RKO (cell line): ENCODE measurements at regions not wholly inside any gene's neighbourhood (a gene's known extent, or its start where the extent isn't known, plus 50 kb on each side); places are given as distances from the start of the nearest gene placed in this dataset.
A peak's percentile ranks its signal among the peaks of the same experiment; 100 is the strongest.
"Not testable (repeated sequence)": the region's sequence is repeated elsewhere in the genome, so short reads cannot be mapped to it uniquely, and the experiment has no call there.

Experiments
- DNase-seq: peaks from one replicate; pipeline ENCODE4 v3.0.0-alpha.2; 2016; ENCODE audit warnings: low spot score

DNA sequence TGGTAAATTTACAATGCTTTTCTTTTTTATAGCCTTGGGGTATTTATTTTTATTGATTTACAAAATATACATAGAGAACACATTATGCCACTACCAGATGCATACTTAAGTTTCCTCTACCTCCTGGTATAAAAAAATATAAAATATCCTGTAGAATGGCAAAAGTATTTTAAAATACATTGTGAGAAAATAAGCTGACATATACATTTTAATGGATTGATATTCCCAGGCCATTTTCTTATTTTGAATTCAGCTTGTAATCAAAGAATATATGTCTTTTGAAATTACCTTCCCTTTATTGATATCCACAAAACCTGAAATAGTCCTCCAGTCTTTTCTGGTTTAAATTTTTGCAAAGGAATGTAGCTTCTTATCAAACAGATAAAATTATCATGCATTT is 923.9 kb downstream of the CDH18 start:
- no peak for DNase-seq

DNA sequence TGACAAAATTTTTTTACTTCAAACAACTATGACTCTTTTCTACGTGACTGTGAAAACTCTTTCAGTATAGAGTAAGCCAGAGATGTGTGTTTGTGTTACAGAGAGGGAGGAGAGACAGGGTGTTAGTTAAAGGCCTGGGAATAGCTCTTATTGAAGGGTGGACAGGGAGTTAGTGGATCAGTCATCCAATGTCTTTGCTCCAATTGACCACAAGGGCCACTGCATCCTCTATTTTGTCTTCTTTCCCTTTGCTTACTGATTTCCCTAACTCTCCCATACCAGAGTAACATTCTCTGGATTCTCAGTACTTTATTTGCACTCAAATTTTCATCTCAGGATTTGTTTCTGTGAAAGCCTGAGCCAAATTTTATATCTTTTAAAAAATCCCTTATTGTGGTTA is 920.3 kb downstream of the CDH18 start:
- no peak for DNase-seq

- DNase-seq: no peak
Observed at GRCh38 chr5:19098434-19098833, 889.6 kb downstream of the CDH18 start.

DNA sequence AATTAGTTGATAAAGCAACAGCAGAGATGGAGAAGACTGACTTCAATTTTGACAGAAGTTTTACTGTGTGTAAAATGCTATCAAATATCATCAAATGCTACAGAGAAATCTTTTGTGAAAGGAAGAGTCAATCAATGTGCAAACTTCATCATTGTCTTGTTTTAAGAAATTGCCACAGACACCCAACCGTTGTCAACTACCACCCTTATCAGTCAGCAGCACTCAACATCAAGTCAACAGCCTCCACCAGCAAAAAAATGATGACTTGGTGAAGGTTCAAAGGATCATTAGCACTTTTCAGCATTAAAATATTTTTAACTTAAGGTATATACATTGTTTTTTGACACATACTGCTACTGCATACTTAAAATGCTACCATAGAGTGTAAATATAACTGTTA is 888.8 kb downstream of the CDH18 start:
- no peak for DNase-seq

DNA sequence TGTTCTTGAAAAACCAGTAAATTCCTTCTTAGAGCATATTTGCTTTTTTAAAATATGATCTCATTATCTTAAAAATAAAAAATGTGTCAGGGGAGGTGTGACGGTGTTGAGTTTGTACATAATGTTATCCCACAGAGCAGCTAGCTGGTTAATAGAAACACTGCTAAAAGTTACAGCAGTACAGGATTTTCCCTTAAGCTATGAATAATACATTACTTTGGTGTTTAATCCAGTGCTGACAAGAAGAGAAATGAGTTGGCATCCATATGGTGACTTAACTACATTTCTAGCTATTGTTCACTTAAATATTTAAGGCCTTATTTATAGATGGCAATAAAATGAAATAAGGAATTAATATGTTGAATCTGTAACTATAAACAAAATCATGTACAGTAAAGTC is 883.1 kb downstream of the CDH18 start:
- no peak for DNase-seq

DNA sequence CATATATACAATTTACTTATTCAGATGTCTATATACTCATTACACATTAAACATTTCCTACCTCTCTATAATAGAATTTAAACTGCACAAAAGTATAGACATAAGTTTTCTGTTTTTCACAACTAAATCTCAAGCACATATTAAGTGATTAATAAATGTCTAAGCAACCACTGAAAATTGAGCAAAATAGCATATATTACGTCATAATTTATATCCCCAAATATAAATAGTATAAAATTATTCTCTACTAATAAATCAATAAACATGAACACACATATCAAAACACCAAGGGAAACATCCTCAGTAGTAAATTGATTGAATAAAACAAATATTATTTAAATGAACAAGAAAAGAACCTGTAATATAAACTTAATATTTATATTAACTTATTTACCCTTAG is 865.1 kb downstream of the CDH18 start:
- DNase-seq: no peak

DNA sequence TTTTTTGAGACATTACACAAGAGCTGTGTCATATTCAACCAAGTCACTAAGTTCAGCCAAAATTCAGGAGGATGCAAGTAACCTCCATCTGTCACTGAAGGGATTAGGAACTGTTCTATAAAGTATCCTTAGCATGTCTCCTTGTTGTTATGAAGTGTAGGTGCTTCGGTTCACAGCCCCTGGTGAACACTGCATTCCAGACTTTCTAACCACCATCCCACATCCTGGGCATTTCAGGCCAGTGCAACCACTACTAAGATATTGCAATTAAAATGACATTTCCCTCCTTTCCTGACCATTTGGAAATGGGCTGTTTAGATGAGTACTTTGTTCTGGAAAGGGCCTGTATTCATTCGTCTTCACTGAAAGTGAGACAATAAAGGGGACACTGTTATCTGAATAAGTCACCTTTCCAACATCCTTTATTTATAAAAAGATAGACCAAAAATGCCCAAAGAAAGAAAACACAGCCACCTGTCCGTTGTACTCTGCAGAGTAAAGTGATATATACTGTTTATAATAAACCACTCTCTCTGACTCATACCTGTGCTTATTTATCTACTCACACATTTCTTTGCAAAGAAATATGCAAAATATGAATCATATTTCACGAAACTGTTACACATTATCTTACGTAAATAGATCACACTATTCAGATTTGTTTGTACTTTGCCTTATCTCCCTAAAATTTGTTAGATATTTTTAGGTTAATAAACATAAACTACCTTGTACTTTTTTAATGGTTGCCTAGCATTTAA is 861.9 kb downstream of the CDH18 start:
- no peak for DNase-seq

DNA sequence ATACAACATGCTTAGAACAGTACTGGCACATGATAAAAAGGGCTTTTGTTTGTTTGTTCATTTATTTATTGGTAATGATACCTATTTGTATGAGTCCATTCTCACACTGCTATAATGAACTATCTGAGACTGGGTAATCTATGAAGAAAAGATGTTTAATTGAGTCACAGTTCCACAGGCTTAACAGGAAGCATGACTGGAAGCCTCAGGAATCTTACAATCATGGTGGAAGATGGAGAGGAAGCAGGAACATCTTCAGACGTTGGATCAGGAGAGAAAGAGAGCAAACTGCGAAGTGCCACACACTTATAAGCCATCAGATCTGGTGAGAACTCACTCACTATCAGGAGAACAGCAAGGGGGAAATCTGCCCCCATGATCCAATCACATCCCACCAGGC is 847.7 kb downstream of the CDH18 start:
- DNase-seq: no peak

- not testable (repeated sequence) for DNase-seq
Observed at GRCh38 chr5:19141937-19142524, 846.0 kb downstream of the CDH18 start.

- DNase-seq: not testable (repeated sequence)
Observed at GRCh38 chr5:19142713-19143414, 845.1 kb downstream of the CDH18 start.

- no peak for DNase-seq
Observed at GRCh38 chr5:19143935-19144334, 844.1 kb downstream of the CDH18 start.

- no peak for DNase-seq
Observed at GRCh38 chr5:19169426-19169825, 818.6 kb downstream of the CDH18 start.

- DNase-seq: no peak
Observed at GRCh38 chr5:19172926-19173470, 815.0 kb downstream of the CDH18 start.

DNA sequence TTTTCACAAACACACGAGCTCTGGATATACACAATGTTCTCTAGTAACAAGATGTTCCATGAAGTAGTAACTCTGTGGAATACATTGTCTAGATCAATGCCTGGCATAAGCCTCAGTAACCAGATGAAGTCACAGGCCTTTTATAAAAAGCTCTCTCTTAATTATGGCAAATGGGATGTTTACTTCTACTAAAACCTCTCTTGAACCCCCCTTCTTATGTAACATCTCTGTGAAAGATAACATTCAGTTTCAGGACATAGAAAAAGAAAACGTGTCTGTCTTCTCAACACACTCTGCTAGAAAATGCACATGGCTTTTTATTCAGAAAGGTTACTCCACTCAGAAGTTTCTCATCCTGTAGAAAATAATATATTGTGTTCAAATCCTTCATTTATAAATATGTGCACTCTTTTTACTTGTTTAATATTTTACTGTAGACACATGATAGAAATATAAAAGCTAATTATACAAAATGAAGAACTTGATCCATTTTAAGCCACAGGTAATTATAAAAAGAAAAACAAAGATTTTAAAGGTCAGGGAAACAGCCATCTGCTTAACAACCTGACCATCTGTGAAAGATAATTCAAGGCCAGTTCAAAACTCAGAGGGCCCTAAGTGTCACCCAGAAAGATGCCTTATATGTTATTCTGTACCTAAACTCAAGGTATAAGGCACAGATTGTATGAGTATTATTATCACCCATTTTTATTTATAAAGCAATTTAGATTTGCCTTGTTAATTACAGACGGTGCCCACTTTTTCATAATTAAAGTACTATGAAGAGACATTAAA is 812.0 kb downstream of the CDH18 start:
- no peak for DNase-seq

GRCh38 chr5:19179571-19179970 is 808.4 kb downstream of the CDH18 start:
- peak; percentile 30 for DNase-seq

- DNase-seq: no peak
Observed at GRCh38 chr5:19189176-19189575, 798.8 kb downstream of the CDH18 start.

GRCh38 chr5:19193631-19194030 is 794.4 kb downstream of the CDH18 start:
- DNase-seq: no peak

DNA sequence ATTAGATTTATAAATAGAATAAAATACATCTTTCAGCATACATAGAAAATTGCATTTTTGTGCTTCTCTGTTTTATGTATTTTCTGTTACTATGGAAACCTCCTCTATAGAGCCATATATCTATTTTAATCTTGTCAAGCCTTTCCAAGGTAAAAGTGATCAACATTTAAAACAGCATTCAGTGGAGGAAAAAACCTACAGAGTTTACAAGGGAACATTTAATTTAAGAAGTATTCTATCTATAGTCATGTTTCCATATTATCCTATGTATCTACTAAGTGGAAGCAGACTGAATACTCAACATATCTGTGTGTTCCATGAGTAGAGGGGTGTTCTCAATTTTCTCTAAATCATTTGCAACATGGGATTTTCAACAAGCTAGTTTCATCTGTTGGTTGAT is 791.4 kb downstream of the CDH18 start:
- DNase-seq: no peak

DNA sequence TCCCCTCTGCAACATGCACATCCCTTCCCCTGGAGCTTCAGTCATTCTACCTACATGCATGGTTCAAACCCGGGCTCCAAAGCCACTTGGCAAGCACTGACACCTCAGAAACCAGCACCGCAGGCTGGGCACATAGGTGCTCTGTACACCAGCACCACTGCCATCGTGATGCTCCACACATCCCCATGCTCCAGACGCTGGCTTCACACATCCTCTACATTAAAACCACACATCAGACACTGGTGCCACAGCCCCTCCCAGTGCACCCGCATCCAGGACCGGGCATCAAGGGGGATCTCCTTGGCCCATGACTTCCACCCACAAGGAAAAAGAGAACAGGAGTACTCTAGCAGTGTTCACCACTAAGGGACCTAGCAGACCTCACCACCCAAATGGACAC is 787.7 kb downstream of the CDH18 start:
- no peak for DNase-seq

DNA sequence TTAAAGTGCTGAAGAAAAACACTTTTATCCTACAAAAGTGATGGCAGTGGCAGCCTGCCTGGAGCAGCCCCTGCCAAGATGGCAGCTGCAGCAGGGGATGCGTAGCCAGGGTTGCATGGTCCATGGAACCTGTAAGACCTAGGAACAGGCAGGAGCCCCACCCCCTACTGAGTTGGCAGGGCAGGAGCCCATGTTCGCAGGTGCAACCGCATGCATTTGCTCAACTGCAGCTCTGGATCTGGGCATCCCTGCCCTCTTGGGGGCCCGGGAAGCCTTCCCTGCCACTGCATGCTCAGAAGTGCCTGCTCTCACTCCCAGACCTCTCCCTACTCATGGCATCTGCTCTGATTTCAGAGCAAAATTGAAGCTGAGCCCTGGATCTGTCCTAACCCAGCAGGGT is 779.6 kb downstream of the CDH18 start:
- DNase-seq: no peak

DNA sequence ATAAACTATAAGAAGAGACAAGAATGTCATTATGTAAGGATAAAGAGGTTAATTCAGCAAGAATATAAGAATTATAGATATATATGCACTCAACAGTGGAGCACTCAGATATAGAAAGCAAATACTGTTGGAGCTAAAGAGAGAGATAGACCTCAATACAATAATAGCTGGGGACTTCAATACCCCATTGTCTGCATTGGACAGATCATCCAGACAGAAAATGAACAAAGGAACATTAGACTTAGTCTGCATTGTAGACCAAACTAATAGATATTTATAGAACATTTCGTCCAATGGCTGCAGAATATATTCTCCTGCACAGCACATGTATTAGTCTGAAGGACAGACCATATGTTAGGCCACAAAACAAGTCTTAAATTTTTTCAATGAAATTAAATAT is 777.1 kb downstream of the CDH18 start:
- no peak for DNase-seq

- no peak for DNase-seq
Observed at GRCh38 chr5:19229179-19229835, 758.7 kb downstream of the CDH18 start.
